Adrenal gland (tissue), 9 donors: ENCODE measurements at regions not wholly inside any gene's neighbourhood (a gene's known extent, or its start where the extent isn't known, plus 50 kb on each side); places are given as distances from the start of the nearest gene placed in this dataset.
"Not testable (repeated sequence)": the region's sequence is repeated elsewhere in the genome, so short reads cannot be mapped to it uniquely, and the experiment has no call there.

ENCODE experiments used
- DNase-seq, 7 donors: peaks; one replicate each; pipeline ENCODE4 v3.0.0-alpha.2; 2019 to 2020
- H3K27ac ChIP-seq, 5 donors: fragments of 200-600 bp; sonication (generic) in 4 of 5; 1 replicate in 3 of 5; 2 replicates in 2 of 5; pipeline versions ENCODE4 v1.5.1 to v1.8.0; 2016 to 2020; ENCODE audit warnings: mild to moderate bottlenecking in 1 of 5
- H3K27me3 ChIP-seq: fragments of 200-600 bp; 2 replicates; pipeline ENCODE4 v1.8.0; 2021
- H3K36me3 ChIP-seq, 2 donors: fragments of 200-600 bp; replicated peaks in 1 of 2; 1 replicate in 1 of 2; 2 replicates in 1 of 2; pipeline versions ENCODE4 v1.5.1 to v1.8.0; 2018 to 2022
- H3K4me1 ChIP-seq, 2 donors: fragments of 200-600 bp; replicated peaks in 1 of 2; 1 replicate in 1 of 2; 2 replicates in 1 of 2; pipeline versions ENCODE4 v1.5.1 to v1.8.0; 2018 to 2021
- H3K4me3 ChIP-seq, 4 donors: fragments of 200-600 bp; sonication (generic) in 3 of 4; one replicate each; pipeline ENCODE4 v1.5.1; 2016 to 2018
- H3K9me3 ChIP-seq, 3 donors: fragments of 200-600 bp; sonication (generic) in 1 of 3; replicated peaks in 1 of 3; 1 replicate in 2 of 3; 2 replicates in 1 of 3; pipeline versions ENCODE4 v1.5.1 to v1.8.0; 2016 to 2021
- POLR2A ChIP-seq, 2 donors: fragments of 450-650 bp; IDR thresholded peaks; one replicate each; pipeline ENCODE4 v1.6.1; 2017; ENCODE audit warnings: antibody characterized with exemption in 2 of 2, mild to moderate bottlenecking in 2 of 2, moderate library complexity in 1 of 2
- WGBS, 4 donors: extraction: QIAGEN DNeasy Blood & Tissue Kit in 2 of 4; methylation state at CpG; one replicate each; pipeline versions ENCODE4 v1.1.5 to v1.1.7; 2013 to 2017; 5-methylcytosine and 5-hydroxymethylcytosine counted together
- intact Hi-C, 2 donors: fragments of 100-400 bp; cut with DNase I; formaldehyde crosslinking; loops; one replicate each; pipeline versions ENCODE4 v1.14.1 to v1.15.0; 2022 to 2023
- TF ChIP-seq, protein P1 (sequence below), 6 experiments: fragments of 450-650 bp in 4 of 6; fragments of 200-600 bp in 2 of 6; sonication (generic) in 1 of 6; IDR thresholded peaks; 1 replicate in 5 of 6; 2 replicates in 1 of 6; pipeline versions ENCODE4 v1.5.1 to v1.8.0; 2016 to 2021; ENCODE audit warnings: antibody characterized with exemption in 6 of 6, mild to moderate bottlenecking in 2 of 6, moderate library complexity in 1 of 6
- donor health status: healthy with polysubstance abuse.
- donor health status: Bipolar disorder and iron deficiency.
- donor health status: DM: yes; HTN: yes; CAD: no.
- donor health status: DM: no; HTN: no; CAD: no.
- donor health status: DM: no; HTN: no; CAD: no.

DNA sequence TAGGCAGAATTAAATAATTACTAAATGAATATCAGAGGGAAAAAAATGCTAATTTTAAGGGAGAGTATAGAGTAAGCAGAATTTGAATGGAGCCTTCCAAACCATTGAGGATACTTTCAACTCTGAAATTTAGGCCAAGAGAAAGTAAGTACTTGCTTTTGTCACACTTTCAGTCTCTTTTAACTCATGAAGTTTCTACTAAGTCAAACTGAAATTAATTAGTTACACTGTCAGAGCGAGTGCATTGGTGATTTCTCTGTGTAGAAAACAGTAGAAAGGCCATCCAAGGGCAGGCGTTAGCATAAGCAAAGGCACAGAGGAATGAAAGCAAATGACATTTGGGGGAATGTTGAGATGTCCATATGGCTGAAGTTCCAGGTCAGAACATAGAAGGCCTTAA lies 92.9 kb downstream of the PLEKHG1 start:
- no peak overlapping the region for H3K4me3 ChIP-seq
- H3K9me3 ChIP-seq = no peaks in the 10 kb centered on the region
- TF ChIP-seq, protein P1, sequence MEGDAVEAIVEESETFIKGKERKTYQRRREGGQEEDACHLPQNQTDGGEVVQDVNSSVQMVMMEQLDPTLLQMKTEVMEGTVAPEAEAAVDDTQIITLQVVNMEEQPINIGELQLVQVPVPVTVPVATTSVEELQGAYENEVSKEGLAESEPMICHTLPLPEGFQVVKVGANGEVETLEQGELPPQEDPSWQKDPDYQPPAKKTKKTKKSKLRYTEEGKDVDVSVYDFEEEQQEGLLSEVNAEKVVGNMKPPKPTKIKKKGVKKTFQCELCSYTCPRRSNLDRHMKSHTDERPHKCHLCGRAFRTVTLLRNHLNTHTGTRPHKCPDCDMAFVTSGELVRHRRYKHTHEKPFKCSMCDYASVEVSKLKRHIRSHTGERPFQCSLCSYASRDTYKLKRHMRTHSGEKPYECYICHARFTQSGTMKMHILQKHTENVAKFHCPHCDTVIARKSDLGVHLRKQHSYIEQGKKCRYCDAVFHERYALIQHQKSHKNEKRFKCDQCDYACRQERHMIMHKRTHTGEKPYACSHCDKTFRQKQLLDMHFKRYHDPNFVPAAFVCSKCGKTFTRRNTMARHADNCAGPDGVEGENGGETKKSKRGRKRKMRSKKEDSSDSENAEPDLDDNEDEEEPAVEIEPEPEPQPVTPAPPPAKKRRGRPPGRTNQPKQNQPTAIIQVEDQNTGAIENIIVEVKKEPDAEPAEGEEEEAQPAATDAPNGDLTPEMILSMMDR (IDR thresholded peaks at IDR 0.05) = no peak
- no peak for TF ChIP-seq POLR2A (IDR thresholded peaks at IDR 0.05)
- H3K4me1 ChIP-seq = no peaks in the 10 kb centered on the region
- H3K27me3 ChIP-seq = no peaks in the 10 kb centered on the region
- intact Hi-C loops = no loop called here
- DNase-seq = no peak
- no peaks in the 10 kb centered on the region for H3K36me3 ChIP-seq
- 88 to 91% (median 90%) methylated on average over 2 of the region's 2 CpGs for WGBS, 4 donors
- no peak overlapping the region for H3K27ac ChIP-seq

DNA sequence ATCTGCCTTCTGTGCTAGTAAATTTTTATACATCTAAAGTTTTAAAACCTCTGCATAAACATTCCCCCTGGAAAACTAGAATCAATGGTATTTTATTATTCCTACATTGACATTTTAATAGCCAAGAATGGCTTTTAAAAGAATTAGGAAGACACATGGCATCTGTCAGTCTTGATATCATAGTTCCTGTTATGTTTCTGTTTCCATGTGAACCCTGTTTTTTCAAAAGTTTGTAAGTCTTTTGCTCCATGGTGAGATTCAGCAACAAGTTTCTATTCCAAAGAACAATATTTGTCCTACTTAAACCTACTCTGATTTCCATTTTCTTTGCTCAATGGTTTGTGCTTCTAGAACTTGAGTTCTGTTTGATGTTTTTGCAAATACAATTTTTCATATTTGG lies 95.2 kb downstream of the PLEKHG1 start:
- Histone ChIP-seq H3K4me1 (no peaks in the 10 kb centered on the region), H3K27me3 (no peaks in the 10 kb centered on the region), H3K36me3 (no peaks in the 10 kb centered on the region), H3K4me3 (no peak overlapping the region), H3K27ac (no peak overlapping the region), H3K9me3 (no peaks in the 10 kb centered on the region)
- TF ChIP-seq POLR2A (IDR thresholded peaks at IDR 0.05) = no peak
- TF ChIP-seq, protein P1 (IDR thresholded peaks at IDR 0.05) = no peak
- intact Hi-C loops = no loop called here
- no peak for DNase-seq

DNA sequence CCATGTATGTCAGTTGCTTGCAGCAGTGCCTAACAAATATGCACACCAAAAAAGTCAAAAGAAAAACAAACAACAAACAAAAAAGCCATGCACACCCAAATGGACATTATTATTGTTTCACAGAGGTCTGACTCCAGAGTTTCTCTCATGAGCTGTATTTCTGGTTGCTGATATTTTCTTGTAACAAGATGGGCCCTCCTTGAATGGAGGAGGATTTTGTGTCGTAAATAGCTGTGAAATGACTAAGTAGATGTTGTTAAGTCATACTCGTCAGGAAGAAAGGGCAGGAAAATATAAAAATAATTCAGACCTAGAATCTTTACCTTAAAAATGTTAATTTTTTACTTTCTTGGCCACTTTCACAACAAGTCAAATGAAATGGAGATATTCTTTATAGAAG lies 96.0 kb downstream of the PLEKHG1 start:
- intact Hi-C loops = no loop called here
- WGBS, 4 donors = 63 to 80% (median 76%) methylated on average over 2 of the region's 2 CpGs
- Histone ChIP-seq H3K27ac (no peak overlapping the region), H3K36me3 (no peaks in the 10 kb centered on the region), H3K9me3 (no peaks in the 10 kb centered on the region), H3K27me3 (no peaks in the 10 kb centered on the region), H3K4me1 (no peaks in the 10 kb centered on the region), H3K4me3 (no peak overlapping the region)
- no peak for DNase-seq
- TF ChIP-seq POLR2A (IDR thresholded peaks at IDR 0.05) = no peak
- TF ChIP-seq, protein P1 (IDR thresholded peaks at IDR 0.05) = no peak

DNA sequence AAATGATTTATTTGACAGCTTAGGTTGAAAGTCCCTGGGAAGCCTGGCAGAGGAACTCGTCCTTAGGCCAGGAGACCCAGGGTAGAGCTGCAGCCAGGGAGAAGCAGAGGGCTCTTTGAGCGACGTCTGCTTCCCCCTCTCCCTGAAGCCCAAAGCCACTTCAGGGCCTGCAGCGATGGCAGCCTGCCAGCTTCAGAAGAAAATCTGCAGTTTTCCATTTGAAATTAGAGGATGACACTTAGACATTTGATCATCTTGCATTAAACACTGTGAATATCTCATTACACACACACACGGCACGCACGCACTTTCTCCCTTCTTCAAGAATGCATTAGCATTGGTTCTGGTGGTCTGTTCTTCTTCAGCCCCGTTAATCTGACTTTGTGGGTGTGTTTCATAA lies 96.5 kb downstream of the PLEKHG1 start:
- no peaks in the 10 kb centered on the region for H3K4me1 ChIP-seq
- H3K9me3 ChIP-seq = no peaks in the 10 kb centered on the region
- no peaks in the 10 kb centered on the region for H3K36me3 ChIP-seq
- DNase-seq = no peak
- no peaks in the 10 kb centered on the region for H3K27me3 ChIP-seq
- WGBS, 4 donors = 64 to 89% (median 70%) methylated on average over 7 to 8 of the region's 8 CpGs
- TF ChIP-seq, protein P1 (IDR thresholded peaks at IDR 0.05) = no peak
- no peak for TF ChIP-seq POLR2A (IDR thresholded peaks at IDR 0.05)
- no peak overlapping the region for H3K27ac ChIP-seq
- no peak overlapping the region for H3K4me3 ChIP-seq
- intact Hi-C loops = no loop called here

DNA sequence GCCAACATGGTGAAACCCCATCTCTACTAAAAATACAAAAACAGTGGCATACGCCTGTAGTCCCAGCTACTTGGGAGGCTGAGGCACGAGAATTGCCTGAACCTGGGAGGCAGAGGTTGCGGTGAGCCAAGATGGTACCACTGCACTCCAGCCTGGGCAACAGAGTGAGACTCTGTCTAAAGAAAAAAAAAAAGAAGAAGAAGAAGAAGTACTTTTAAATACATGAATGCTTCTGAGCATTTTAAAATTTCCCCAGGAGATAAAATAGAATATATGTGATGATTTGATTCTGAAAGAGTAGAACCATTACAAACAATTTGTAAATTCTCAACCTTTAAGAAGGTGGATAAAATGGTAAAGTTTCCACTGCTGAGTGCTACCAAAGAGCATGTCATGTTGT lies 97.2 kb downstream of the PLEKHG1 start:
- H3K27me3 ChIP-seq, DNase-seq, H3K27ac ChIP-seq, H3K36me3 ChIP-seq, H3K9me3 ChIP-seq, H3K4me3 ChIP-seq, intact Hi-C loops, H3K4me1 ChIP-seq: not testable (repeated sequence)
- 88 to 92% (median 90%) methylated on average over 3 of the region's 3 CpGs for WGBS, 4 donors
